ENCODE measurements at regions not wholly inside any gene's neighbourhood (a gene's known extent, or its start where the extent isn't known, plus 50 kb on each side); places are given as distances from the start of the nearest gene placed in this dataset.

DNA sequence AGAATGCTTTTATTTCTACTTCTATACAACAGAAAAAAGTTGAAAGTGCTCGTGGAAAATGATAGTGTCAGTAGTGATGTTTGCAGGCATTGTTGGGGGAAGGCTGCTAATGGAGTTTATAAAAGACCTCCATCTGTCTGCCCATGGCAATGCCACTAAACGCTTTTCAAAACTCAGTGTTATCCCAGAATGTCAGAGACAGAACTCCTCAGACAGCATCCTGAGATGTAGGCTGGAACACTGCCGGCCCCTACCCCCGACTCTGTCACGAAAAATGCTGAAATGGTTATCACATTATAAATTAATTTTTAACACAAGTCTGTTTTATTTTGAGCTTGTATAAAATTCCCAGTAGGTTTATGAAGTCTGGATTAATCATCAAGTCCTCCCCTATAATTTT is 128.9 kb downstream of the HS3ST1 start:
- TF ChIP-seq, protein P1, sequence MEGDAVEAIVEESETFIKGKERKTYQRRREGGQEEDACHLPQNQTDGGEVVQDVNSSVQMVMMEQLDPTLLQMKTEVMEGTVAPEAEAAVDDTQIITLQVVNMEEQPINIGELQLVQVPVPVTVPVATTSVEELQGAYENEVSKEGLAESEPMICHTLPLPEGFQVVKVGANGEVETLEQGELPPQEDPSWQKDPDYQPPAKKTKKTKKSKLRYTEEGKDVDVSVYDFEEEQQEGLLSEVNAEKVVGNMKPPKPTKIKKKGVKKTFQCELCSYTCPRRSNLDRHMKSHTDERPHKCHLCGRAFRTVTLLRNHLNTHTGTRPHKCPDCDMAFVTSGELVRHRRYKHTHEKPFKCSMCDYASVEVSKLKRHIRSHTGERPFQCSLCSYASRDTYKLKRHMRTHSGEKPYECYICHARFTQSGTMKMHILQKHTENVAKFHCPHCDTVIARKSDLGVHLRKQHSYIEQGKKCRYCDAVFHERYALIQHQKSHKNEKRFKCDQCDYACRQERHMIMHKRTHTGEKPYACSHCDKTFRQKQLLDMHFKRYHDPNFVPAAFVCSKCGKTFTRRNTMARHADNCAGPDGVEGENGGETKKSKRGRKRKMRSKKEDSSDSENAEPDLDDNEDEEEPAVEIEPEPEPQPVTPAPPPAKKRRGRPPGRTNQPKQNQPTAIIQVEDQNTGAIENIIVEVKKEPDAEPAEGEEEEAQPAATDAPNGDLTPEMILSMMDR (IDR thresholded peaks at IDR 0.05), result no peak
- no peak for TF ChIP-seq POLR2A (IDR thresholded peaks at IDR 0.05)
